Upper lobe of right lung (tissue), 1 donor: ENCODE measurements at regions not wholly inside any gene's neighbourhood (a gene's known extent, or its start where the extent isn't known, plus 50 kb on each side); places are given as distances from the start of the nearest gene placed in this dataset.

Experiments used
- ATAC-seq: fragments of 200-7000 bp; cut with Tn5 transposase; one replicate; pipeline ENCODE4 v1.9.1; 2020; ENCODE audit warnings: mild to moderate bottlenecking, moderate library complexity
- DNase-seq: peaks from one replicate; pipeline ENCODE4 v3.0.0-alpha.2; 2020
- H3K27ac ChIP-seq: fragments of 200-600 bp; one replicate; pipeline ENCODE4 v1.8.0; 2022
- H3K27me3 ChIP-seq: fragments of 200-600 bp; one replicate; pipeline ENCODE4 v1.8.0; 2022; ENCODE audit warnings: mild to moderate bottlenecking
- H3K36me3 ChIP-seq: fragments of 200-600 bp; one replicate; pipeline ENCODE4 v1.8.0; 2022
- H3K4me1 ChIP-seq: fragments of 200-600 bp; one replicate; pipeline ENCODE4 v1.8.0; 2022
- H3K4me3 ChIP-seq: fragments of 200-600 bp; one replicate; pipeline ENCODE4 v1.8.0; 2022; ENCODE audit warnings: mild to moderate bottlenecking
- H3K9me3 ChIP-seq: fragments of 200-600 bp; one replicate; pipeline ENCODE4 v1.8.0; 2022
- intact Hi-C: fragments of 100-400 bp; cut with DNase I; formaldehyde crosslinking; loops from one replicate; pipeline ENCODE4 v1.11.0; 2022
- TF ChIP-seq, protein P1 (sequence below): fragments of 200-600 bp; IDR thresholded peaks from one replicate; pipeline ENCODE4 v1.8.0; 2022; ENCODE audit warnings: antibody characterized with exemption
- donor health status: DM: no; HTN: yes; CAD: no; lungs with severe emphysema.

DNA sequence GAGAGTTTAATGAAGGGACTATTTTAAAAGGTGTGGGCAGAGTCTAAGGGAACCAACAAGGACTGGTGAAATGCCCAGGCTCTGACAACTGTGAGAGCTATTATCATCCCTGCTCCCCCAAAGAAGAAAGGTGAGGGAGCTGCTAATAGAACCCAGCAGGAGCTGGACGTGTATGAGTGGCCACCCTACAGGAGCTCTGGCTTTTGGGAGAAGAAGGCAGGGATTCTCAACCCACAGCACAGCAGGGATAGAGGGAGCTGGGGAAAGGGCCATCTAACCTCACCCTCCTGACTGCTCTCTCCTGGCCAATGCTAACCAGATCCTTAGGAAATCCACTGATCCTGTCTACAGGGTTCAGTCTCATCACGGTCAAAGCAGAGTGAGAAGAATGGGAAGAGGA is 57.1 kb downstream of the GRIN2B start:
- Histone ChIP-seq H3K4me1 (no peaks in the 10 kb centered on the region), H3K27me3 (no peaks in the 10 kb centered on the region), H3K36me3 (no peaks in the 10 kb centered on the region), H3K4me3 (no peak overlapping the region), H3K9me3 (no peaks in the 10 kb centered on the region), H3K27ac (no peak overlapping the region)
- TF ChIP-seq, protein P1, sequence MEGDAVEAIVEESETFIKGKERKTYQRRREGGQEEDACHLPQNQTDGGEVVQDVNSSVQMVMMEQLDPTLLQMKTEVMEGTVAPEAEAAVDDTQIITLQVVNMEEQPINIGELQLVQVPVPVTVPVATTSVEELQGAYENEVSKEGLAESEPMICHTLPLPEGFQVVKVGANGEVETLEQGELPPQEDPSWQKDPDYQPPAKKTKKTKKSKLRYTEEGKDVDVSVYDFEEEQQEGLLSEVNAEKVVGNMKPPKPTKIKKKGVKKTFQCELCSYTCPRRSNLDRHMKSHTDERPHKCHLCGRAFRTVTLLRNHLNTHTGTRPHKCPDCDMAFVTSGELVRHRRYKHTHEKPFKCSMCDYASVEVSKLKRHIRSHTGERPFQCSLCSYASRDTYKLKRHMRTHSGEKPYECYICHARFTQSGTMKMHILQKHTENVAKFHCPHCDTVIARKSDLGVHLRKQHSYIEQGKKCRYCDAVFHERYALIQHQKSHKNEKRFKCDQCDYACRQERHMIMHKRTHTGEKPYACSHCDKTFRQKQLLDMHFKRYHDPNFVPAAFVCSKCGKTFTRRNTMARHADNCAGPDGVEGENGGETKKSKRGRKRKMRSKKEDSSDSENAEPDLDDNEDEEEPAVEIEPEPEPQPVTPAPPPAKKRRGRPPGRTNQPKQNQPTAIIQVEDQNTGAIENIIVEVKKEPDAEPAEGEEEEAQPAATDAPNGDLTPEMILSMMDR: no peak
- ATAC-seq (no peak), DNase-seq (no peak)
- intact Hi-C loops: no loop called here

DNA sequence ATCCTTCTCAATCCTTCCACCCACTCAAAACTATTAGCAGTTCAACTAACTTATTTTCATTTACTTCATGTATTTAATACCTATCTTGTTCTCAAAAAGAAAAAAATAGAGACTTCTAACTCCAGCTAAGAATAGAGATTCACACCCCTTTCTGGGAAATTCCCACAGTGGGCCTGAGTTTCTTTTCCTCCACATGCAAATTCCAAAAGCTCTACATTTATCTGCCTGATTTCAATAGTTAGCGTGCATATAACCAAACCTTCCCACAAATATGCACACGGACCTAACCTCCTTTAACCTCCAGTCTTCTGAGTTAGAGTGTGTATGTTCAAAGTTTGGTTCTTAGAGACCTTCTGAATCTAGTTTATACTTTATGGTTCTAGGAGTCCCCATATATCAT is 62.5 kb downstream of the GRIN2B start:
- ATAC-seq (no peak), DNase-seq (no peak)
- Histone ChIP-seq H3K27ac (no peak overlapping the region), H3K4me1 (no peaks in the 10 kb centered on the region), H3K4me3 (no peak overlapping the region), H3K27me3 (no peaks in the 10 kb centered on the region), H3K9me3 (no peaks in the 10 kb centered on the region), H3K36me3 (no peaks in the 10 kb centered on the region)
- intact Hi-C loops: no loop called here
- TF ChIP-seq, protein P1: no peak

DNA sequence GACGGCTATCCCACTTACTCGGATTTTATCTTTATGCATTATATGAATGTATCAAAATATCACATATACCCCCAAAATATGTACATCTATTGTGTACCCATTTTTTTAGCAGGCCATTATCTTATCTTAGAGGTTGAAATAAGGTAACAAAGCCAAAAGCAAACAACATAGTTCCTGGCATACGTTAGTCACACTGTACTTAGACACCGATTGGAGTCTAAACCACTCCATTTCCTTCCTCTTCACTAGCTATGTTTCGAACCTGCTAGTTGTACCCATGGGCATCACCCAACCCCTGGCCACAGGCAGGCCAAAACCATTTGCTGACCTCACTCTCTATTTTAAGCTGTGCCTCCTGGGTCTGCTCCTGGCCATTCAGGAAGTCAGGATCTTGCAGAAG is 66.3 kb downstream of the GRIN2B start:
- DNase-seq: no peak
- Histone ChIP-seq H3K36me3 (no peaks in the 10 kb centered on the region), H3K27me3 (no peaks in the 10 kb centered on the region), H3K4me3 (no peak overlapping the region), H3K4me1 (no peaks in the 10 kb centered on the region), H3K27ac (no peak overlapping the region), H3K9me3 (no peaks in the 10 kb centered on the region)
- no peak for ATAC-seq
- TF ChIP-seq, protein P1: no peak
- intact Hi-C loops: no loop called here

DNA sequence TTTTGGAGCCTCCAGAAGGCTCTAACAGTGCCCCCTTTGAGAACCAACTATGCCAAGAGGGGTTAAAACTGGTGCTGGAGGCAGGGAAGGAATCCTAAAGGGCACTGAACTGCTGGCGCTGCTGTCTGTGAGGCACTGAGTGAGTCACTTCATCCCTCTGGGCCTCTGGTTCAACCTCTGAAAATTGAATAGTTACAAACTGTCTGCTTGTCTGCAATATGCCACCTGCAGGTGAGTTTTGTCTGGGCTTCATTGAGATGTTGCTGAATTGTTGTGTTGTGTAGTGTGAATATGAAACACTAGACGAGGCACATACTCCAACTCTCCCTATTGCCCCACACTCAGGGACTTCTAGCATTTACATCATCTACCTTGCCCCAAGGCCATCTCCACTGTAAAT is 68.0 kb downstream of the GRIN2B start:
- TF ChIP-seq, protein P1: no peak

DNA sequence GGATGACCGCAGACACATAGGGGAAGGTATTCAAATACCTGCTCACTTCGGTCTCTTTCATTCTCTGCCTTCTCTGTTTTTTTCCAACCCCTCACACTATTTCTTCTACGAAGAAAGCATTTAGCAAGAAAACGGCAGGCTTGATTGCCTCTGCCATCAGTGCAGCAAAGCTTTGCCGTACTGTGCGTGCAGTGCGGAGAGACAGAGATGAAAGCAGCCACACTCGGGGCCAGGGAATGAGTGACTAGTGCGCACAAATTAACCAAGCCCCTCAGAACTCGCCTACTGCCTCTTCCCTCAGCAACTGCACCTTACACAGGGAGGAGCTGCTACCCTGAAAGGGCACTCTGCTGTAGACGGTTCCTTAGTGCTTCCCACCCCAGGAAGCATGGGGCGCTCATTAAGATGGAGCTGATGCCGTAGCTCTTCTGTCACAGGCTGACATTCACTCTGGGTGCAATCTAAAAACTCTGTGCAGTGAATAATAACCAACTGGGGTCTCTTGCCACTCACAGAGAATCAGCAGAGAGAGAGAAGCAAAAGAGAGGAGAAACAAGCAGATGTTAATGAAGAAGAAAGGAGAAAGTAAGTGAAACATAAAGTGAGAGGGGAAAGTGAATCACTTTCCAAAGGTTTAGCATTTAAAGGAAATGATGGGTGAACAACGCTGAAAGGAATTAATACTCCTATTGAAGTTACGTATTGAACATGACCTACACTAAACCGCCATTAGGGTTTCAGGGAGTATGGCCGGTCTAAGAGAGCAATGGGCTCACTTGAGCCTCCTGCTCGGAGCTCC is 69.4 kb downstream of the GRIN2B start:
- intact Hi-C loops: no loop called here

More for the DNA sequence above, 68.0 kb downstream of the GRIN2B start:
- H3K4me1 ChIP-seq: no peaks in the 10 kb centered on the region
- H3K36me3 ChIP-seq: no peaks in the 10 kb centered on the region
- DNase-seq (no peak), ATAC-seq (no peak)
- H3K27ac ChIP-seq: no peak overlapping the region
- no peaks in the 10 kb centered on the region for H3K27me3 ChIP-seq
- H3K9me3 ChIP-seq: no peaks in the 10 kb centered on the region
- no peak overlapping the region for H3K4me3 ChIP-seq
- intact Hi-C loops: no loop called here

More for the DNA sequence above, 69.4 kb downstream of the GRIN2B start:
- Histone ChIP-seq H3K27me3 (no peaks in the 10 kb centered on the region), H3K36me3 (no peaks in the 10 kb centered on the region), H3K4me3 (no peak overlapping the region), H3K4me1 (no peaks in the 10 kb centered on the region), H3K27ac (no peak overlapping the region), H3K9me3 (no peaks in the 10 kb centered on the region)
- DNase-seq (no peak), ATAC-seq (no peak)
- TF ChIP-seq, protein P1: no peak
